ENCODE measurements at regions not wholly inside any gene's neighbourhood (a gene's known extent, or its start where the extent isn't known, plus 50 kb on each side); places are given as distances from the start of the nearest gene placed in this dataset.
A peak's percentile ranks its signal among the peaks of the same experiment; 100 is the strongest.

DNA sequence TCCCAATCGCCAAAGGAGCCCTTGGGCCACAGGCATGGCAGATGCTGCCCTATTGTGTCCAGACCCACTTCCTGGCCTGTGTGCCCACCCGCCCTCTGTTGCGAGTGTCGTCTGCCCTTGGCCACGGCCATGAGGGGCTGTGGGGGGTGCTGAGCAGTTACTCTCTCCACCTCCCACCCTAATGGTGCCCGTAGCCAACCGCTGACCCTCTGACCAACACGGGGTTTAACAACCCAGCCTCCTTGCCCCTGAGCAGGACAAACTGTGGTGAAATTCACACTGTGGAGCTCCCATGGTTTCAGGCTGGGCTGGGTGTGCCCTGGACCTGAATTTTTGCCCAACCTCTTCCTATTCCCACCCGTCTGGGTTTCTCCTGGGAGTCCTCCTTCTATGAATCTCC, 145.7 kb upstream of the HDAC4 start:
- no peak overlapping the region for H3K4me3 Mint-ChIP-seq (ENCODE audit: unreplicated experiment)
- H3K9me3 Mint-ChIP-seq (ENCODE audit: unreplicated experiment) = peaks cover 1% of the 10 kb centered on the region
- no peak overlapping the region for H3K27ac Mint-ChIP-seq (ENCODE audit: unreplicated experiment)
- DNase-seq = peak; percentile 5
- H3K4me1 Mint-ChIP-seq (ENCODE audit: low read depth, unreplicated experiment) = peaks cover 2% of the 10 kb centered on the region
- no peak for TF ChIP-seq CTCF (IDR thresholded peaks at IDR 0.05; ENCODE audit: partially characterized antibody, unreplicated experiment)
- H3K36me3 Mint-ChIP-seq (ENCODE audit: unreplicated experiment) = peaks cover 3% of the 10 kb centered on the region
- H3K27me3 Mint-ChIP-seq (ENCODE audit: unreplicated experiment) = peaks cover 1% of the 10 kb centered on the region

GRCh38 chr2:239545741-239546392, 145.0 kb upstream of the HDAC4 start:
- no peak overlapping the region for H3K27ac Mint-ChIP-seq (ENCODE audit: unreplicated experiment)
- TF ChIP-seq CTCF (IDR thresholded peaks at IDR 0.05; ENCODE audit: partially characterized antibody, unreplicated experiment) = no peak
- peaks cover 1% of the 10 kb centered on the region for H3K9me3 Mint-ChIP-seq (ENCODE audit: unreplicated experiment)
- peaks cover 1% of the 10 kb centered on the region for H3K27me3 Mint-ChIP-seq (ENCODE audit: unreplicated experiment)
- H3K36me3 Mint-ChIP-seq (ENCODE audit: unreplicated experiment) = peaks cover 3% of the 10 kb centered on the region
- peaks cover 2% of the 10 kb centered on the region for H3K4me1 Mint-ChIP-seq (ENCODE audit: low read depth, unreplicated experiment)
- DNase-seq = peak; percentile 6
- no peak overlapping the region for H3K4me3 Mint-ChIP-seq (ENCODE audit: unreplicated experiment)

GRCh38 chr2:239544918-239545465, 144.2 kb upstream of the HDAC4 start:
- H3K4me1 Mint-ChIP-seq (ENCODE audit: low read depth, unreplicated experiment) = peaks cover 2% of the 10 kb centered on the region
- no peak overlapping the region for H3K4me3 Mint-ChIP-seq (ENCODE audit: unreplicated experiment)
- peak; percentile 2 for DNase-seq
- TF ChIP-seq CTCF (IDR thresholded peaks at IDR 0.05; ENCODE audit: partially characterized antibody, unreplicated experiment) = no peak
- H3K27me3 Mint-ChIP-seq (ENCODE audit: unreplicated experiment) = peaks cover 1% of the 10 kb centered on the region
- peaks cover 1% of the 10 kb centered on the region for H3K9me3 Mint-ChIP-seq (ENCODE audit: unreplicated experiment)
- peaks cover 3% of the 10 kb centered on the region for H3K36me3 Mint-ChIP-seq (ENCODE audit: unreplicated experiment)
- H3K27ac Mint-ChIP-seq (ENCODE audit: unreplicated experiment) = no peak overlapping the region

GRCh38 chr2:239544143-239544917, 143.5 kb upstream of the HDAC4 start:
- no peak overlapping the region for H3K4me3 Mint-ChIP-seq (ENCODE audit: unreplicated experiment)
- H3K27ac Mint-ChIP-seq (ENCODE audit: unreplicated experiment) = no peak overlapping the region
- peaks cover 1% of the 10 kb centered on the region for H3K27me3 Mint-ChIP-seq (ENCODE audit: unreplicated experiment)
- peaks cover 2% of the 10 kb centered on the region for H3K4me1 Mint-ChIP-seq (ENCODE audit: low read depth, unreplicated experiment)
- peaks cover 3% of the 10 kb centered on the region for H3K36me3 Mint-ChIP-seq (ENCODE audit: unreplicated experiment)
- no peak for TF ChIP-seq CTCF (IDR thresholded peaks at IDR 0.05; ENCODE audit: partially characterized antibody, unreplicated experiment)
- H3K9me3 Mint-ChIP-seq (ENCODE audit: unreplicated experiment) = no peaks in the 10 kb centered on the region
- DNase-seq = peak; percentile 2

GRCh38 chr2:239543702-239544101, 142.9 kb upstream of the HDAC4 start:
- H3K4me3 Mint-ChIP-seq (ENCODE audit: unreplicated experiment) = no peak overlapping the region
- TF ChIP-seq CTCF (IDR thresholded peaks at IDR 0.05; ENCODE audit: partially characterized antibody, unreplicated experiment) = no peak
- no peaks in the 10 kb centered on the region for H3K9me3 Mint-ChIP-seq (ENCODE audit: unreplicated experiment)
- H3K36me3 Mint-ChIP-seq (ENCODE audit: unreplicated experiment) = peaks cover 3% of the 10 kb centered on the region
- peaks cover 4% of the 10 kb centered on the region for H3K4me1 Mint-ChIP-seq (ENCODE audit: low read depth, unreplicated experiment)
- DNase-seq = no peak
- no peak overlapping the region for H3K27ac Mint-ChIP-seq (ENCODE audit: unreplicated experiment)
- H3K27me3 Mint-ChIP-seq (ENCODE audit: unreplicated experiment) = peaks cover 1% of the 10 kb centered on the region
